ENCODE measurements at regions not wholly inside any gene's neighbourhood (a gene's known extent, or its start where the extent isn't known, plus 50 kb on each side); places are given as distances from the start of the nearest gene placed in this dataset.

DNA sequence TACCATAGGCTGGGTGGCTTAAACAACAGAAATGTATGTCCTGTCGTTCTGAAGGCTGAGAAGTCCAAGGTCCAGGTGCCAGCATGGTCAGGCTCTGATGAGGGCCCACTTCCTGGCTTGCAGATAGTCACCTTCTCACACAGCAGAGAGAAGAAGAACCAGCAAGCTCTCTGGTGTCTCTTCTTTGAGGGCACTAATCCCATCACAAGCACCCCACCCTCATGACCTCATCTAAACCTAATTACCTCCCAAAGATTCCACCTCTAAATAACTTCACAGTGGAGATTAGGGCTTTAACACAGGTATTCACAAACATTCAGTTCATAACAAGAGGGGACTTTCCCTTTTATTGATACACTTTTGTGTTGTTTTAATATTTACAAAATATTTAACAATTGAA is 61.1 kb downstream of the RIN2 start:
- no peak for DNase-seq
- H3K79me2 ChIP-seq (ENCODE audit: insufficient read depth, low read length), result no peaks in the 10 kb centered on the region
- Mint-ChIP-seq H3K36me3 (peaks cover 24 to 43% of the 10 kb centered on the region in 2 donors), H3K4me1 (peaks cover 18% of the 10 kb centered on the region), H3K27ac (no peak overlapping the region), H3K4me3 (no peak overlapping the region), H3K9me3 (peaks cover 0 to 8% (median 3%) of the 10 kb centered on the region in 7 donors), H3K27me3 (ENCODE audit: low read depth in 3 of 3) (no peaks in the 10 kb centered on the region)
- H3K9me3 ChIP-seq (replicated peaks in 1 of 2; ENCODE audit: control insufficient read depth in 1 of 2, insufficient read depth in 1 of 2, low read length in 2 of 2), result peaks cover 0 to 3% of the 10 kb centered on the region in 2 donors
- H3K4me3 ChIP-seq (replicated peaks in 1 of 3; ENCODE audit: low read depth in 2 of 3, low read length in 3 of 3), result no peak overlapping the region
- no peak overlapping the region for H3K27ac ChIP-seq (ENCODE audit: low read depth in 1 of 2, low read length in 2 of 2)
- TF ChIP-seq, protein P1, sequence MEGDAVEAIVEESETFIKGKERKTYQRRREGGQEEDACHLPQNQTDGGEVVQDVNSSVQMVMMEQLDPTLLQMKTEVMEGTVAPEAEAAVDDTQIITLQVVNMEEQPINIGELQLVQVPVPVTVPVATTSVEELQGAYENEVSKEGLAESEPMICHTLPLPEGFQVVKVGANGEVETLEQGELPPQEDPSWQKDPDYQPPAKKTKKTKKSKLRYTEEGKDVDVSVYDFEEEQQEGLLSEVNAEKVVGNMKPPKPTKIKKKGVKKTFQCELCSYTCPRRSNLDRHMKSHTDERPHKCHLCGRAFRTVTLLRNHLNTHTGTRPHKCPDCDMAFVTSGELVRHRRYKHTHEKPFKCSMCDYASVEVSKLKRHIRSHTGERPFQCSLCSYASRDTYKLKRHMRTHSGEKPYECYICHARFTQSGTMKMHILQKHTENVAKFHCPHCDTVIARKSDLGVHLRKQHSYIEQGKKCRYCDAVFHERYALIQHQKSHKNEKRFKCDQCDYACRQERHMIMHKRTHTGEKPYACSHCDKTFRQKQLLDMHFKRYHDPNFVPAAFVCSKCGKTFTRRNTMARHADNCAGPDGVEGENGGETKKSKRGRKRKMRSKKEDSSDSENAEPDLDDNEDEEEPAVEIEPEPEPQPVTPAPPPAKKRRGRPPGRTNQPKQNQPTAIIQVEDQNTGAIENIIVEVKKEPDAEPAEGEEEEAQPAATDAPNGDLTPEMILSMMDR (IDR thresholded peaks at IDR 0.05), result no peak
- no peaks in the 10 kb centered on the region for H4K20me1 ChIP-seq (ENCODE audit: insufficient read depth, low read length)
- WGBS (ENCODE audit: insufficient coverage), result 100% methylated on average over 1 of the region's 1 CpG
- H3K4me1 ChIP-seq (ENCODE audit: control insufficient read depth in 1 of 2, insufficient read depth in 2 of 2, low read length in 2 of 2), result peaks cover 11% of the 10 kb centered on the region in 2 donors
- peaks cover 0 to 7% of the 10 kb centered on the region in 2 donors for H3K36me3 ChIP-seq (replicated peaks in 1 of 2; ENCODE audit: control insufficient read depth in 1 of 2, insufficient read depth in 2 of 2, low read length in 2 of 2)
- intact Hi-C loops (cut with micrococcal nuclease), result no loop called here
- no peak overlapping the region for H3K9ac ChIP-seq (ENCODE audit: insufficient read depth, low read length, poor library complexity, severe bottlenecking)
- H2AFZ ChIP-seq (ENCODE audit: insufficient read depth, low read depth, low read length, poor library complexity, severe bottlenecking), result no peak overlapping the region
- H3K4me2 ChIP-seq (replicated peaks; ENCODE audit: extremely low read depth, low read length, poor library complexity, severe bottlenecking), result no peak overlapping the region
- H3K27me3 ChIP-seq (ENCODE audit: control insufficient read depth in 2 of 2, insufficient read depth in 2 of 2, low read length in 2 of 2), result no peaks in the 10 kb centered on the region

DNA sequence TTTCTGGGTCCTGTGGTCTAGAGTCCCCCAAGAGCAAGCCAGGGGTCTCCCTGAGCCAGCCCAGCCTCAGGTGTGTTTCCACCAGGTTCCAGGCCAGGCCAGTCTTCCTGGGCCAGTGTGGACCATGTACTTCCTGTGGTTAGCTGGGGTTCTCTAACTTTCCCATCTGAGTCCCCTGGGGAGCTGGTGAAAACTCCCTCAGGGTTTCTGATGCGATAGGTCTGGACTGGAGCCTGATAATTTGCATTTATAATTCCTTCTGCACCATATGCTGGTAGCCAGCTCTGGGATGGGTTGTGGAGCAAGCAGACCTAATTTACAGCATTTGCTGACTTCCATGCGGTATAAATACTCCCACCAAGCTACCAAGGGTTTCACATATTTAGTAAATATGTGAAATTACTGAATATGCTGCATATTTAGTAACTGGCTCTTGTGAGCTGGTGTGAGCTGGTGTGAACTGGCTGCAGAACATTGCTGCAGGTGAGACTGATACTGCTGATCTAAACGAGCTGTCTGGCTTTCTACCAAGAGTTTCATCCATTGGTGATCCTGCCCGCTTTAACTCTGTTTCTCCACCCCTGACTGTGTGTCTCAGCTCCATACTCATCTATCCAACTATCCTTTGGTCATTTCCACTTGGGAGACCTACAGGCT is 62.6 kb downstream of the RIN2 start:
- no peak overlapping the region for H3K4me2 ChIP-seq (replicated peaks; ENCODE audit: extremely low read depth, low read length, poor library complexity, severe bottlenecking)
- TF ChIP-seq, protein P1 (IDR thresholded peaks at IDR 0.05), result no peak
- H3K27me3 ChIP-seq (ENCODE audit: control insufficient read depth in 2 of 2, insufficient read depth in 2 of 2, low read length in 2 of 2), result no peaks in the 10 kb centered on the region
- peaks cover 0 to 7% of the 10 kb centered on the region in 2 donors for H3K36me3 ChIP-seq (replicated peaks in 1 of 2; ENCODE audit: control insufficient read depth in 1 of 2, insufficient read depth in 2 of 2, low read length in 2 of 2)
- H3K79me2 ChIP-seq (ENCODE audit: insufficient read depth, low read length), result no peaks in the 10 kb centered on the region
- Mint-ChIP-seq H3K27me3 (ENCODE audit: low read depth in 3 of 3) (no peaks in the 10 kb centered on the region), H3K9me3 (peaks cover 0 to 8% (median 3%) of the 10 kb centered on the region in 7 donors), H3K4me3 (no peak overlapping the region), H3K4me1 (peaks cover 21% of the 10 kb centered on the region), H3K27ac (peak overlapping the region in 1 of 7 donors; percentile 45), H3K36me3 (peaks cover 36 to 52% of the 10 kb centered on the region in 2 donors)
- H3K27ac ChIP-seq (ENCODE audit: low read depth in 1 of 2, low read length in 2 of 2), result no peak overlapping the region
- peaks cover 0 to 3% of the 10 kb centered on the region in 2 donors for H3K9me3 ChIP-seq (replicated peaks in 1 of 2; ENCODE audit: control insufficient read depth in 1 of 2, insufficient read depth in 1 of 2, low read length in 2 of 2)
- H3K9ac ChIP-seq (ENCODE audit: insufficient read depth, low read length, poor library complexity, severe bottlenecking), result no peak overlapping the region
- H4K20me1 ChIP-seq (ENCODE audit: insufficient read depth, low read length), result peaks cover 4% of the 10 kb centered on the region
- intact Hi-C loops (cut with micrococcal nuclease), result no loop called here
- peaks cover 2 to 3% of the 10 kb centered on the region in 2 donors for H3K4me1 ChIP-seq (ENCODE audit: control insufficient read depth in 1 of 2, insufficient read depth in 2 of 2, low read length in 2 of 2)
- 90% methylated on average over 2 of the region's 4 CpGs for WGBS (ENCODE audit: insufficient coverage)
- no peak overlapping the region for H2AFZ ChIP-seq (ENCODE audit: insufficient read depth, low read depth, low read length, poor library complexity, severe bottlenecking)
- no peak for DNase-seq
- no peak overlapping the region for H3K4me3 ChIP-seq (replicated peaks in 1 of 3; ENCODE audit: low read depth in 2 of 3, low read length in 3 of 3)
